ENCODE measurements at regions not wholly inside any gene's neighbourhood (a gene's known extent, or its start where the extent isn't known, plus 50 kb on each side); places are given as distances from the start of the nearest gene placed in this dataset.

DNA sequence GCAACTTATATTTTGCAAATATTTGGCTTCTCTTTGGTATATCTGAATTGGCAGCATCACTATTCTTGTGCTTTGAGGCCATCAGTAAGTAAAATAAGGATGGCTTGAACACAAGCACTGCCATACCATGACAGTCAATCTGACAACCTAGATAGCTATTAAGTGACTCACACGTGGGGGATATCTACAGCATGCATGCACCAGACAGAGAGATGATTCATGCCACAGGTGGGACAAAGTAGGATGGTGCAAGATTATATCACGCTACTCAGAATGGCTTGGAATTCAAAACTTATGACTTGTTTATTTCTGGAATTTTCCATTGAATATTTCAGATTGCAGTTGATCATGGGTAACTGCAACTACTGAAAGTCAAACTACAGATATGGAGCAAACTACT, 675.6 kb upstream of the MDGA2 start:
- no peak for DNase-seq
- TF ChIP-seq CTCF (IDR thresholded peaks at IDR 0.05; ENCODE audit: low read depth, low read length): no peak
- Histone ChIP-seq H3K27me3 (ENCODE audit: insufficient read depth, low read depth, severe bottlenecking) (no peaks in the 10 kb centered on the region), H3K36me3 (no peaks in the 10 kb centered on the region), H3K9me3 (ENCODE audit: severe bottlenecking) (no peaks in the 10 kb centered on the region), H3K27ac (no peak overlapping the region), H3K4me3 (ENCODE audit: low read depth, low read length) (no peak overlapping the region)

DNA sequence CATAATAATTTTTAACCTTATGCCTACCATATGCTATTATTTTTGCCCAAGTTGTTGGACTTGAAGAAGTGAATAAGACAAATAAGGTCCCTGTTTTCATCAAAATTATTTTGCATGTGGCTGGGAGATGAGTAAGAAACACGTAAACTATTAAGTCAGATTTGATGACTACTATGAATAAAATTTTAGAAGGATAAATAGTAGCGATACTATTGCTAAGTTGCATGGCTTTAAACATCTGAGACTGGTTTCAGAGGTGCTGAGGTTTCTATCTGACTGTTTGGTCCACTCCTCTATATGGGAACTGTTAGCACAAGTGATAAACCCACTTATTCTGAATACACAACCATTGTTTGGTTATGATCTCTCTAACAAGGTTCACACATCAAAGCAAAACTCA, 674.3 kb upstream of the MDGA2 start:
- H3K27ac ChIP-seq: no peak overlapping the region

DNA sequence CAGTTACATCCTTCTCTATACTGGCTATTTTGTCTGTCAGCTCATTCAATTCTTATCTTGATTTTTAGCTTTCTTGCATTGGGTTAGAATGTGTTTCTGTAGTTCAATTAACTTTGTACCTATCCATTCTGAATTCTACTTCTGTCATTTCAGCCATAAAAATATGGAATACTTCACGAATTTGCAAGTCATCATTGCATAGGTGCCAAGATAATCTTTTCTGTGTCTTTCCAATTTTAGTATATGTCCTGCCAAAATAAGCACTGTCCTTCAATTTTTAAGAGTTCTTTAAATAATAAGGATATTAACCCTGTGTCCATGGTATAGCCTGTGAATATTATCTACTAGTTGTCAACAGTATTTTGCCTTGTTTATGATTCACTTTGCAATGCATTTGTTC, 665.7 kb upstream of the MDGA2 start:
- no peaks in the 10 kb centered on the region for H3K9me3 ChIP-seq (ENCODE audit: severe bottlenecking)
- no peak overlapping the region for H3K4me3 ChIP-seq (ENCODE audit: low read depth, low read length)
- TF ChIP-seq CTCF (IDR thresholded peaks at IDR 0.05; ENCODE audit: low read depth, low read length): no peak
- H3K27me3 ChIP-seq (ENCODE audit: insufficient read depth, low read depth, severe bottlenecking): no peaks in the 10 kb centered on the region
- H3K36me3 ChIP-seq: no peaks in the 10 kb centered on the region
- no peak overlapping the region for H3K27ac ChIP-seq
- no peak for DNase-seq

More for the DNA sequence above, 674.3 kb upstream of the MDGA2 start:
- DNase-seq: no peak
- TF ChIP-seq CTCF (IDR thresholded peaks at IDR 0.05; ENCODE audit: low read depth, low read length): no peak
- Histone ChIP-seq H3K4me3 (ENCODE audit: low read depth, low read length) (no peak overlapping the region), H3K27me3 (ENCODE audit: insufficient read depth, low read depth, severe bottlenecking) (no peaks in the 10 kb centered on the region), H3K36me3 (no peaks in the 10 kb centered on the region), H3K9me3 (ENCODE audit: severe bottlenecking) (no peaks in the 10 kb centered on the region)

DNA sequence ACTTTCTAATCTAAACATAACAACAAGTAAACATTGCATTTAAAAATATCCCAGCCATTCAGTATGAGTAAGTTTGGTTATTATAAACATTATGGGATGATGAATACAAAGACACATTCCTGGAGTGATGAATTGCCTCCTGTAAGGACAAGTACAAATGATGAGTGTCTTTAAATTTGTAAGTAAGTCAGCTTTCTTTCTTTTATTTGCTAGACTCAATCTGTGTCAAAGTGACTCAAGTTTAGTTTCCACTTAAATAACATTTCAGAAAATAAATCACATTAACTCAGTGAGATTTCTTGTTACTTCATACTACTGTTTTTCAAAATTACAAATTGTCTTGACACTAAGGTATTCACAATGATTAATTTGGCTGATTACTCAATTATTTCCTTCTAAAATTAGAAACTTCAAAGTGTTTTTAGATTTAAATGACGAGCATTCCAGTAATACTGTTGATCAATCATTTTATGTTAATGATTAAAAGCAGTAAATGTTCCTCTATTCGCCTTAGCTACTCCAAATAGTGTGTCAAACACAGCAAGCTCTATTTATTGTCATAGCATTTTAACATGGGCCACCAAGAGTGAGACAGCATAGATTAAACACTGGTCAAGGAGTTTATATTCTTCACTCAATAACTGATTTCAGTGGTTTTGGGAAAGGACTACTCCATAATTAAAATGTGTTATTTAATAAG, 658.0 kb upstream of the MDGA2 start:
- H3K4me3 ChIP-seq (ENCODE audit: low read depth, low read length): no peak overlapping the region
- H3K36me3 ChIP-seq: no peaks in the 10 kb centered on the region
- no peaks in the 10 kb centered on the region for H3K9me3 ChIP-seq (ENCODE audit: severe bottlenecking)
- no peak overlapping the region for H3K27ac ChIP-seq
- no peaks in the 10 kb centered on the region for H3K27me3 ChIP-seq (ENCODE audit: insufficient read depth, low read depth, severe bottlenecking)
- no peak for DNase-seq
- no peak for TF ChIP-seq CTCF (IDR thresholded peaks at IDR 0.05; ENCODE audit: low read depth, low read length)

GRCh38 chr14:48331421-48331820, 656.0 kb upstream of the MDGA2 start:
- no peak for DNase-seq
- no peak for TF ChIP-seq CTCF (IDR thresholded peaks at IDR 0.05; ENCODE audit: low read depth, low read length)
- H3K27ac ChIP-seq: no peak overlapping the region

DNA sequence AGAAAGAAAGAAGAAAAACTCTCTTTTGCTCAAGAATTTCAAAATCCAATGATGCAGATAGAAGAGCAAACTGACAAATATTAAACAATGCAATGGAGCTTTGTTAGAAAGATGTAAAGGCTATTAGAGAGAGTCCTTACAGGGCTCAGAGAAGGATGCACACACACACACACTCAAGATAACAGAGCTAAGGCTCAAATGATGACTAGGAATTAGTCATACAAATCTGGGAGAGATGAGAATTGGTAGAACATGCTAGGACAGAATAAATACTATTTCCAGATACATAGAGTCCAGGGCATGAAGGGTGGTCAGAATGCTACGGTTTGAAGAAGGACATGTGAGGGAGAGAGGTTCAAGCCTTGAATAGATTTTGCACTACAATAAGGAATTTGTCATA, 650.1 kb upstream of the MDGA2 start:
- no peak overlapping the region for H3K4me3 ChIP-seq (ENCODE audit: low read depth, low read length)
- H3K9me3 ChIP-seq (ENCODE audit: severe bottlenecking): no peaks in the 10 kb centered on the region
- H3K36me3 ChIP-seq: no peaks in the 10 kb centered on the region
- no peak for TF ChIP-seq CTCF (IDR thresholded peaks at IDR 0.05; ENCODE audit: low read depth, low read length)
- no peaks in the 10 kb centered on the region for H3K27me3 ChIP-seq (ENCODE audit: insufficient read depth, low read depth, severe bottlenecking)
- no peak for DNase-seq
- no peak overlapping the region for H3K27ac ChIP-seq

More at GRCh38 chr14:48331421-48331820, 656.0 kb upstream of the MDGA2 start:
- no peak overlapping the region for H3K4me3 ChIP-seq (ENCODE audit: low read depth, low read length)
- H3K36me3 ChIP-seq: no peaks in the 10 kb centered on the region
- no peaks in the 10 kb centered on the region for H3K9me3 ChIP-seq (ENCODE audit: severe bottlenecking)
- no peaks in the 10 kb centered on the region for H3K27me3 ChIP-seq (ENCODE audit: insufficient read depth, low read depth, severe bottlenecking)
